SK-N-SH (cell line): ENCODE measurements at regions not wholly inside any gene's neighbourhood (a gene's known extent, or its start where the extent isn't known, plus 50 kb on each side); places are given as distances from the start of the nearest gene placed in this dataset.

Experiments
- CTCF ChIA-PET: fragments of 300-600, 350-600 bp; formaldehyde crosslinking; extraction: SDS; loops from one replicate; lab custom pipeline; 2021; lab: Yijun Ruan, JAX
- POLR2A ChIA-PET: fragments of 350-600 bp; sonication (Branson Sonifier 250); formaldehyde crosslinking; extraction: SDS; loops from one replicate; lab custom pipeline; 2020; ENCODE audit warnings: antibody characterized with exemption, inconsistent platforms; lab: Yijun Ruan, JAX
- DNase-seq: peaks from one replicate; pipeline ENCODE4 v3.0.0; 2012
- H2AFZ ChIP-seq: fragments of 200-600 bp; sonication (generic); 2 replicates; pipeline ENCODE4 v1.8.1; 2016; ENCODE audit warnings: antibody characterized with exemption, mild to moderate bottlenecking, low read depth
- H3F3A ChIP-seq: fragments of 200-600 bp; sonication (generic); replicated peaks from 2 replicates; pipeline ENCODE3; 2016; ENCODE audit warnings: antibody characterized with exemption, mild to moderate bottlenecking; ENCODE audit not compliant: insufficient read depth
- H3K27ac ChIP-seq, 2 experiments: fragments of 200-500 bp in 1 of 2; fragments of 200-600 bp in 1 of 2; sonication (Bioruptor generic) in 1 of 2; sonication (generic), shearing (Covaris generic) in 1 of 2; 2 replicates each; pipeline versions ENCODE4 v1.5.1 to v1.6.1; 2014 to 2016; ENCODE audit warnings: low read depth in 2 of 2, inconsistent platforms in 1 of 2, low read length in 1 of 2, mild to moderate bottlenecking in 1 of 2, mixed read lengths in 1 of 2
- H3K27me3 ChIP-seq: fragments of 200-600 bp; sonication (generic), shearing (Covaris generic); 2 replicates; pipeline ENCODE4 v1.6.1; 2016; ENCODE audit warnings: mixed run types; ENCODE audit not compliant: insufficient read depth
- H3K36me3 ChIP-seq, 2 experiments: fragments of 200-500 bp in 1 of 2; fragments of 200-600 bp in 1 of 2; sonication (Bioruptor generic) in 1 of 2; sonication (generic) in 1 of 2; replicated peaks in 1 of 2; 2 replicates each; pipeline versions ENCODE3 to v1.5.1; 2014 to 2016; ENCODE audit warnings: low read length in 1 of 2, mild to moderate bottlenecking in 1 of 2; ENCODE audit not compliant: insufficient read depth in 2 of 2, control insufficient read depth in 1 of 2
- H3K4me1 ChIP-seq, 2 experiments: fragments of 200-500 bp in 1 of 2; fragments of 200-600 bp in 1 of 2; sonication (Bioruptor generic) in 1 of 2; sonication (generic), shearing (Covaris generic) in 1 of 2; 2 replicates each; pipeline versions ENCODE4 v1.5.1 to v1.6.1; 2014 to 2016; ENCODE audit warnings: low read depth in 1 of 2, low read length in 1 of 2, mixed run types in 1 of 2; ENCODE audit not compliant: insufficient read depth in 2 of 2, control insufficient read depth in 1 of 2
- H3K4me2 ChIP-seq: fragments of 200-600 bp; sonication (generic), shearing (Covaris generic); 2 replicates; pipeline ENCODE4 v1.6.1; 2017; ENCODE audit warnings: mixed run types
- H3K4me3 ChIP-seq, 2 experiments: fragments of 200-500 bp in 1 of 2; fragments of 200-600 bp in 1 of 2; sonication (Bioruptor generic) in 1 of 2; sonication (generic), shearing (Covaris generic) in 1 of 2; 2 replicates each; pipeline versions ENCODE4 v1.5.1 to v1.8.1; 2014 to 2016; ENCODE audit warnings: low read depth in 2 of 2, inconsistent platforms in 1 of 2, low read length in 1 of 2, mild to moderate bottlenecking in 1 of 2, mixed read lengths in 1 of 2, moderate library complexity in 1 of 2
- H3K79me2 ChIP-seq: fragments of 200-600 bp; sonication (generic); 2 replicates; pipeline ENCODE4 v1.8.1; 2017; ENCODE audit warnings: mild to moderate bottlenecking; ENCODE audit not compliant: insufficient read depth
- H3K9ac ChIP-seq: fragments of 200-600 bp; sonication (generic); 2 replicates; pipeline ENCODE4 v1.6.1; 2017; ENCODE audit warnings: mixed run types
- H3K9me2 ChIP-seq: fragments of 200-600 bp; sonication (generic); 2 replicates; pipeline ENCODE4 v1.6.1; 2017; ENCODE audit warnings: mixed run types
- H3K9me3 ChIP-seq: fragments of 200-600 bp; sonication (generic); 2 replicates; pipeline ENCODE4 v1.6.1; 2017; ENCODE audit warnings: mixed run types, mild to moderate bottlenecking, moderate library complexity
- H4K20me1 ChIP-seq: fragments of 200-600 bp; sonication (generic); 2 replicates; pipeline ENCODE4 v1.6.1; 2017; ENCODE audit warnings: mild to moderate bottlenecking, mixed run types; ENCODE audit not compliant: insufficient read depth
- ELF1 ChIP-seq: IDR thresholded peaks from 2 replicates; pipeline ENCODE4 v1.4.0; 2012
- EP300 ChIP-seq, 2 experiments: IDR thresholded peaks; 2 replicates each; pipeline versions ENCODE4 v1.4.0 to v1.6.1; 2012; ENCODE audit warnings: borderline replicate concordance in 1 of 2, low read depth in 1 of 2, low read length in 1 of 2
- FOXJ3 ChIP-seq: sonication (generic); formaldehyde crosslinking; IDR thresholded peaks from 2 replicates; pipeline ENCODE4 v1.5.1; 2020; ENCODE audit warnings: mild to moderate bottlenecking, missing genetic modification reagents
- FOXM1 ChIP-seq: IDR thresholded peaks from 2 replicates; pipeline ENCODE4 v1.4.0; 2012; ENCODE audit warnings: low read depth, mild to moderate bottlenecking
- GABPA ChIP-seq: IDR thresholded peaks from 2 replicates; pipeline ENCODE4 v1.4.0; 2012; ENCODE audit warnings: low read depth, mild to moderate bottlenecking
- GATA2 ChIP-seq: sonication (generic); formaldehyde crosslinking; IDR thresholded peaks from 2 replicates; pipeline ENCODE4 v1.5.0; 2020; ENCODE audit warnings: mild to moderate bottlenecking, missing genetic modification reagents
- MEF2A ChIP-seq: IDR thresholded peaks from 2 replicates; pipeline ENCODE4 v1.4.0; 2012; ENCODE audit warnings: low read depth, borderline replicate concordance
- MXI1 ChIP-seq: IDR thresholded peaks from 2 replicates; pipeline ENCODE4 v1.6.1; 2012; ENCODE audit warnings: mild to moderate bottlenecking, low read depth, low read length, improper control_type of control experiment
- NRF1 ChIP-seq: IDR thresholded peaks from 2 replicates; pipeline ENCODE4 v1.6.1; 2012; ENCODE audit warnings: low read depth, mild to moderate bottlenecking, low read length
- POLR2AphosphoS5 ChIP-seq: IDR thresholded peaks from 2 replicates; pipeline ENCODE4 v1.6.1; 2012; ENCODE audit warnings: low read depth, low read length
- RAD21 ChIP-seq: IDR thresholded peaks from 2 replicates; pipeline ENCODE4 v1.6.1; 2012; ENCODE audit warnings: mild to moderate bottlenecking, low read length
- RCOR1 ChIP-seq: fragments of 150-350 bp; IDR thresholded peaks from 2 replicates; pipeline ENCODE4 v1.6.1; 2017; ENCODE audit warnings: antibody characterized with exemption, low read length
- RFX5 ChIP-seq: IDR thresholded peaks from 2 replicates; pipeline ENCODE4 v1.6.1; 2012; ENCODE audit warnings: mild to moderate bottlenecking, improper control_type of control experiment, low read length
- SIN3A ChIP-seq: IDR thresholded peaks from 2 replicates; pipeline ENCODE4 v1.6.1; 2012; ENCODE audit warnings: low read depth, mild to moderate bottlenecking, low read length, moderate library complexity, borderline replicate concordance
- SMC3 ChIP-seq: IDR thresholded peaks from 2 replicates; pipeline ENCODE4 v1.6.1; 2012; ENCODE audit warnings: low read depth, low read length, improper control_type of control experiment
- TAF1 ChIP-seq: IDR thresholded peaks from 2 replicates; pipeline ENCODE4 v1.6.1; 2012; ENCODE audit warnings: low read depth, mild to moderate bottlenecking, low read length, moderate library complexity, borderline replicate concordance
- TCF12 ChIP-seq: IDR thresholded peaks from 2 replicates; pipeline ENCODE4 v1.4.0; 2012
- TEAD4 ChIP-seq: IDR thresholded peaks from 2 replicates; pipeline ENCODE4 v1.4.0; 2012; ENCODE audit warnings: mild to moderate bottlenecking, borderline replicate concordance; ENCODE audit not compliant: insufficient read depth
- WGBS: methylation state at CpG from one replicate; pipeline ENCODE4 v1.1.6; 2017; ENCODE audit warnings: low lambda C conversion rate; 5-methylcytosine and 5-hydroxymethylcytosine counted together
- TF ChIP-seq, protein P1 (sequence below): IDR thresholded peaks from 2 replicates; pipeline ENCODE4 v1.6.1; 2012; ENCODE audit warnings: mild to moderate bottlenecking, low read depth, low read length, moderate library complexity
- TF ChIP-seq, protein P2 (sequence below): IDR thresholded peaks from 2 replicates; pipeline ENCODE4 v1.4.0; 2012; ENCODE audit warnings: low read depth

GRCh38 chr2:38170733-38171132, 94.8 kb upstream of the CYP1B1 start (continued):
- no peak for TF ChIP-seq GABPA
- TF ChIP-seq RCOR1 = no peak
- TF ChIP-seq, all 33 proteins: peak for 0

- Histone ChIP-seq H4K20me1 (no peaks in the 10 kb centered on the region), H2AFZ (no peak overlapping the region), H3K27ac (no peak overlapping the region), H3K4me3 (no peak overlapping the region), H3K9ac (no peak overlapping the region), H3K9me2 (no peaks in the 10 kb centered on the region), H3K4me1 (peaks cover 0 to 5% of the 10 kb centered on the region in 2 experiments; a peak in 1 of 4 replicates), H3K9me3 (no peaks in the 10 kb centered on the region), H3K4me2 (no peak overlapping the region), H3F3A (no peaks in the 10 kb centered on the region), H3K79me2 (no peaks in the 10 kb centered on the region), H3K36me3 (no peaks in the 10 kb centered on the region), H3K27me3 (no peaks in the 10 kb centered on the region)
- no peak for DNase-seq
- WGBS = 57% methylated on average over 3 of the region's 3 CpGs
- POLR2A ChIA-PET = no interaction called here
- CTCF ChIA-PET = no interaction called here
- TF ChIP-seq NRF1 = no peak
These were observed 94.1 kb upstream of the CYP1B1 start for GRCh38 chr2:38170067-38170466.

GRCh38 chr2:38168710-38169480, 92.9 kb upstream of the CYP1B1 start:
- ChIA-PET POLR2A (no interaction called here), CTCF (no interaction called here)
- Histone ChIP-seq H3K79me2 (no peaks in the 10 kb centered on the region), H4K20me1 (no peaks in the 10 kb centered on the region), H3K4me2 (no peak overlapping the region), H3K27ac (no peak overlapping the region), H3K9ac (no peak overlapping the region), H3K9me2 (no peaks in the 10 kb centered on the region), H3K9me3 (no peaks in the 10 kb centered on the region), H3K27me3 (no peaks in the 10 kb centered on the region), H3F3A (no peaks in the 10 kb centered on the region), H3K4me1 (peaks cover 0 to 5% of the 10 kb centered on the region in 2 experiments; a peak in 1 of 4 replicates), H3K4me3 (no peak overlapping the region), H3K36me3 (no peaks in the 10 kb centered on the region), H2AFZ (no peak overlapping the region)
- TF ChIP-seq TAF1 (no peak), RFX5 (no peak), GABPA (no peak), TCF12 (no peak), MXI1 (no peak), MEF2A (no peak), EP300 (IDR thresholded peaks at IDR 0.05; ENCODE audit: borderline replicate concordance in 1 of 2, low read depth in 1 of 2, low read length in 1 of 2) (no peak), FOXM1 (no peak), RAD21 (no peak), SMC3 (no peak), ELF1 (no peak), POLR2AphosphoS5 (no peak), TEAD4 (no peak), RCOR1 (no peak), SIN3A (no peak), GATA2 (CRISPR knock-in tag) (no peak), FOXJ3 (CRISPR knock-in tag) (no peak)
- TF ChIP-seq, protein P1, sequence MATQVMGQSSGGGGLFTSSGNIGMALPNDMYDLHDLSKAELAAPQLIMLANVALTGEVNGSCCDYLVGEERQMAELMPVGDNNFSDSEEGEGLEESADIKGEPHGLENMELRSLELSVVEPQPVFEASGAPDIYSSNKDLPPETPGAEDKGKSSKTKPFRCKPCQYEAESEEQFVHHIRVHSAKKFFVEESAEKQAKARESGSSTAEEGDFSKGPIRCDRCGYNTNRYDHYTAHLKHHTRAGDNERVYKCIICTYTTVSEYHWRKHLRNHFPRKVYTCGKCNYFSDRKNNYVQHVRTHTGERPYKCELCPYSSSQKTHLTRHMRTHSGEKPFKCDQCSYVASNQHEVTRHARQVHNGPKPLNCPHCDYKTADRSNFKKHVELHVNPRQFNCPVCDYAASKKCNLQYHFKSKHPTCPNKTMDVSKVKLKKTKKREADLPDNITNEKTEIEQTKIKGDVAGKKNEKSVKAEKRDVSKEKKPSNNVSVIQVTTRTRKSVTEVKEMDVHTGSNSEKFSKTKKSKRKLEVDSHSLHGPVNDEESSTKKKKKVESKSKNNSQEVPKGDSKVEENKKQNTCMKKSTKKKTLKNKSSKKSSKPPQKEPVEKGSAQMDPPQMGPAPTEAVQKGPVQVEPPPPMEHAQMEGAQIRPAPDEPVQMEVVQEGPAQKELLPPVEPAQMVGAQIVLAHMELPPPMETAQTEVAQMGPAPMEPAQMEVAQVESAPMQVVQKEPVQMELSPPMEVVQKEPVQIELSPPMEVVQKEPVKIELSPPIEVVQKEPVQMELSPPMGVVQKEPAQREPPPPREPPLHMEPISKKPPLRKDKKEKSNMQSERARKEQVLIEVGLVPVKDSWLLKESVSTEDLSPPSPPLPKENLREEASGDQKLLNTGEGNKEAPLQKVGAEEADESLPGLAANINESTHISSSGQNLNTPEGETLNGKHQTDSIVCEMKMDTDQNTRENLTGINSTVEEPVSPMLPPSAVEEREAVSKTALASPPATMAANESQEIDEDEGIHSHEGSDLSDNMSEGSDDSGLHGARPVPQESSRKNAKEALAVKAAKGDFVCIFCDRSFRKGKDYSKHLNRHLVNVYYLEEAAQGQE = no peak
- TF ChIP-seq, protein P2, sequence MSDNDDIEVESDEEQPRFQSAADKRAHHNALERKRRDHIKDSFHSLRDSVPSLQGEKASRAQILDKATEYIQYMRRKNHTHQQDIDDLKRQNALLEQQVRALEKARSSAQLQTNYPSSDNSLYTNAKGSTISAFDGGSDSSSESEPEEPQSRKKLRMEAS = no peak
- DNase-seq = no peak
- 61% methylated on average over 5 of the region's 5 CpGs for WGBS
